VCaP (cell line): ENCODE measurements at regions not wholly inside any gene's neighbourhood (a gene's known extent, or its start where the extent isn't known, plus 50 kb on each side); places are given as distances from the start of the nearest gene placed in this dataset.

Experiments used
- H3K27ac ChIP-seq: fragments of 450-650 bp; 2 replicates; pipeline ENCODE4 v1.5.1; 2017
- TF ChIP-seq, protein P1 (sequence below): fragments of 450-650 bp; conservative IDR thresholded peaks from 2 replicates; pipeline ENCODE4 v1.5.1; 2017; ENCODE audit warnings: mild to moderate bottlenecking, moderate library complexity

DNA sequence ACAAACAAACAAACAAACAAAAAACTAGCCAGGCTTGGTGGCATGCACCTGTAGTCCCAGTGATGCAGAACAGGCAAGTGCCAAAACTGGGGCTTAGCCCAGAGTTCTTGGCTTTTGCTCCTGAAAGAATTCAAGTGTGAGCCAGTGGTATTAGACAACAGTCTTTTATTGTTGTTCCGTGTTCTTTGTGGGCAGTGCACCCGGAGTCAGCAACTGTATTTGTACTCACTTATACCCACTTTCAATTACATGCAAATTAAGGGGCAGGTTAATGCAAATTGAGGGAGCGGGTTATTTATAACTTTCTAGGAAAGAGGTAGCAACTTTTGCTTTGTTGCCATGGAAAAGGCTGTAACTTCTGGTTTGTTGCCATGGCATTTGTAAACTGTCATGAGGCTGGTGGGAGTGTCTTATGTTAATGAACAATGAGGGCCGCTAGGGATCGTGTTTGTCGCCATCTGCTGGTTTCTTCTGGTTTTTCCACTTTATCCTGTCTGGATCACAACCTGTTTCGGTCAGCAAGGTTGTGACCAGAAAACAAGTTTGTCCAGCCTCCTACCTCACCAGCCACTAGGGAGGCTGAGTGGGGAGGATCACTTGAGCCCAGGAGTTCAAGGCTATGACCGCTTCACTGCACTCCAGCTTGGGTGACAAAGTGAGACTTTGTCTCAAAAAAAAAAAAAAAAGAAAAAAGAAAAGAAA is 88.8 kb upstream of the ESX1 start:
- H3K27ac ChIP-seq, result no peak overlapping the region

DNA sequence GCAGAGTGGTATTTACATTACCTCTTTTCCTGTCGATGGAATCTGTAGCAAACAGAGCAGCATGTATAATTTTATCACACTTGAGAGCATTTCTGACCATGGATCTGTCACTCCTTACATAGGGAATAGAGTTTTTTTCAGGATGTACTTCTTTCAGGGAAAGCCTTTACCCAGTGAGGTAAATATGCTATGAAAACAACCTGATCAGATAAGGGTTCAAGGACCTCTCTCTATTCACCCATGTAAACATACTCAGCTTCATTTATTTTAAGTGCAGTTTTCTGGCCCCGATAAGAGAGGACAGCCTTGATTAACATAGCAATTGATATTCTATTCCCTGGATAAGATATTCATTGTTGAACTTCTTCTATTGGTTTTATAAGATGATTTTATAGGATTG is 87.3 kb upstream of the ESX1 start:
- TF ChIP-seq, protein P1, sequence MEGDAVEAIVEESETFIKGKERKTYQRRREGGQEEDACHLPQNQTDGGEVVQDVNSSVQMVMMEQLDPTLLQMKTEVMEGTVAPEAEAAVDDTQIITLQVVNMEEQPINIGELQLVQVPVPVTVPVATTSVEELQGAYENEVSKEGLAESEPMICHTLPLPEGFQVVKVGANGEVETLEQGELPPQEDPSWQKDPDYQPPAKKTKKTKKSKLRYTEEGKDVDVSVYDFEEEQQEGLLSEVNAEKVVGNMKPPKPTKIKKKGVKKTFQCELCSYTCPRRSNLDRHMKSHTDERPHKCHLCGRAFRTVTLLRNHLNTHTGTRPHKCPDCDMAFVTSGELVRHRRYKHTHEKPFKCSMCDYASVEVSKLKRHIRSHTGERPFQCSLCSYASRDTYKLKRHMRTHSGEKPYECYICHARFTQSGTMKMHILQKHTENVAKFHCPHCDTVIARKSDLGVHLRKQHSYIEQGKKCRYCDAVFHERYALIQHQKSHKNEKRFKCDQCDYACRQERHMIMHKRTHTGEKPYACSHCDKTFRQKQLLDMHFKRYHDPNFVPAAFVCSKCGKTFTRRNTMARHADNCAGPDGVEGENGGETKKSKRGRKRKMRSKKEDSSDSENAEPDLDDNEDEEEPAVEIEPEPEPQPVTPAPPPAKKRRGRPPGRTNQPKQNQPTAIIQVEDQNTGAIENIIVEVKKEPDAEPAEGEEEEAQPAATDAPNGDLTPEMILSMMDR, result no peak
- no peak overlapping the region for H3K27ac ChIP-seq

More for the DNA sequence above, 88.8 kb upstream of the ESX1 start:
- TF ChIP-seq, protein P1, result peak; percentile 53

DNA sequence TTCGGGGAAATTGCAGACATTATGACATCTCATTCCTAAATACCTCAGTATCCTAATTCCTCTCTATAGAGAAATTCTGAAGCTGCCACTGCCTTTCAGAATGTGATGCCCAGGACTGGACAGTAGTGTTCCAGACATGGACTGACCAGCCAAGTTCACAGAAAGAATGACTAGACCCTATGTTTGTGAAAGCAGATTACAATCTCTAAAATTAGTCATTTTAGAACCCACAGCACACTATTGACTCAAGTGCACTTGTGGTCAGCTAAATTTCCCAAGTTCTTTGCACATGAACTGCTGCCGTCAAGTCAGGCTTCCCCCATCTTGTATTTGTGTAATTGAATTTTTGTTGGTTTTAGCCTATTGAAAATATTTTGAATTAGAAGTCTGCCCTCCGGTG is 81.0 kb upstream of the ESX1 start:
- TF ChIP-seq, protein P1, result no peak
- H3K27ac ChIP-seq, result no peak overlapping the region

DNA sequence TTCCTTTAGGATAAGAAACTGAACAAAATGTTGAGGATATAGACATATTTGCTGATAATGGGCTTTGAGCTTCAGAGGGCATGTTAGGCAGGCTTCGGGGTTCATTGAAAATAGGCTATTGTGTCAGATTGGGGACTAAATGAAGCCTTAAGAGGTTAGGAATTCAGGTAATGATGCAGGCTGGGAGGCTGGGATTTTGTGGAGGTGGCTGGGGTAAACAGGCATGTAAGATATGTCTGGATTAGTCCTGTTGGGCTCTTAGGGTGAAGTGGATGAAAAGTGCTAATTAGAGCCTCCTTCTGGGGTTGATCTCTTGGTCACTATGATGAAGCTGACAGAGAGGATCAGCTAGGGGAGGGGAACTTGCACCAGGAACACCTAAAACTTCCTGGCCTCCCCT is 80.2 kb upstream of the ESX1 start:
- TF ChIP-seq, protein P1, result no peak
- no peak overlapping the region for H3K27ac ChIP-seq

DNA sequence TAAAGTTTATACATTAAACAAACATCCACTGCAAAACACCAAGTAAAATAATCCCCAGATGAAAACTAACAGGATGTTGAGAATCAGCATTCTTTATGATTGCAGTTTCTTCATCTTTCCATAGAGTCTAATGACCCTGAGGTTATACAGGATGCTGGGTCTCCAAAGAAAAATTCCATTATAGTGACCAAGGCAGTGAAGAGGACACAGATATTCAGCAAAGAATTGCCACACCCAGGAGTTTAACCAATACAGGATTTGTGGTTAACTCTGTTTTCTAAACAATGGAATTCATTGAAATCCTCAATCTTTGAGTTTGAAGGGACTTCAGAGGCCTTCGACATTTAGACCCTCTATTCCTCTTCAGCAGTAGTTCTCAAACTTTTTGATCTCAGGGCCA is 76.2 kb upstream of the ESX1 start:
- TF ChIP-seq, protein P1, result no peak
- H3K27ac ChIP-seq, result no peak overlapping the region

DNA sequence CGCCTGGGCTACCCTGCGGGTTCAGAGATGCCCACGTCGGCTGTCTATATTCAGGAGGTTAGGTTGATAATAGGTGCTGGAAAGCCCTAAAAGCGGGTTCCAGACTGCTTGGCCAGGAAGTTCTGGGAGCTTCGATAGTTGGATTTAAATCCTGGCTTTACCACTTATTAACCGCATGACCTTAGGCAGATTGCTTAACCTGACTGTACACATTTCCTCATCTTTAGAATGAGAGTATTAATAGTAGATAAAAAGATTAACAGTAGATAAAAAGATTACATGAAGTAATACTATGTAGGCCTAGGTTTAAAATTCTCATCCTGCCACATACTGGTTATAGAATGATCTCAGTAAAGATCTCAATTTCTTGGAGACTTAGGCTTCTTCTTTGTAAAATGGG is 75.0 kb upstream of the ESX1 start:
- TF ChIP-seq, protein P1, result no peak
- H3K27ac ChIP-seq, result no peak overlapping the region

DNA sequence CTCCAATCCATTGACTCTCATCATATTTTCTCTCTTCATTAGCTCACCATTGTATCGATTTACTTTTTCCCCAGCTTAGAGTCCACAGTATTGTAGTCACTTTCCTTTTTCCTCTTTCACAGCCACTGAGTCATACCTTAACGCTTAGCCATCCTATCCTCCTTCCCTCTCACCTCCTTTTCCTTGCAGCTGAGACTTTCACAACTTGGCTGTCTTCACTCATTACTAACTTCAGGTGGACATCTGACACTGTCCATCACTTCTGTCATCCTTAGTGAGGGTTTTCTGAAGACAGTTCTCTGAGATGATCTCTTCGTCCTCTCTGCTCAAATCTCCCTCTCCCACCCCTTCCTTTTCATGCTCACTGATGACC is 70.5 kb upstream of the ESX1 start:
- TF ChIP-seq, protein P1, result no peak

More for the DNA sequence above, 70.5 kb upstream of the ESX1 start:
- no peak overlapping the region for H3K27ac ChIP-seq
